ENCODE measurements at regions not wholly inside any gene's neighbourhood (a gene's known extent, or its start where the extent isn't known, plus 50 kb on each side); places are given as distances from the start of the nearest gene placed in this dataset.

DNA sequence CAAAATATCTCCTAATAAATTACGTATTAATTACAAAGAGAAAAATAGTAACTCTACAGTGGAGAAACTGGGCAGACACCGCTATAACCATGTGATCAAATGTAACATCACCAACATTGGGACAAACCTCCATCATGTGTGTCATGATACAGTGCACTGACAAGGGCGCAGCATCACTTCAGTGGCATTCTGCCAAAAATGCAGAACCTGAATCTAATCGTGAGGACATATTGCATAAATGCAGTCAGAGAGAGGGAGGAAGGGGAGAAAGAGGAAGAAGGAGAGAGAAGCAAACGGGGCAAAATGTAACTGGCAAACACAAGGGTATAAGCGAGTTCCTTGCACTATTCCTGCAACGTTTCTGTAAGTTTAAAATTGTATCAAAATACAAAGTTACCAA lies 74.2 kb upstream of the MARCHF10 start:
- no peak for DNase-seq (ENCODE audit: low spot score)

DNA sequence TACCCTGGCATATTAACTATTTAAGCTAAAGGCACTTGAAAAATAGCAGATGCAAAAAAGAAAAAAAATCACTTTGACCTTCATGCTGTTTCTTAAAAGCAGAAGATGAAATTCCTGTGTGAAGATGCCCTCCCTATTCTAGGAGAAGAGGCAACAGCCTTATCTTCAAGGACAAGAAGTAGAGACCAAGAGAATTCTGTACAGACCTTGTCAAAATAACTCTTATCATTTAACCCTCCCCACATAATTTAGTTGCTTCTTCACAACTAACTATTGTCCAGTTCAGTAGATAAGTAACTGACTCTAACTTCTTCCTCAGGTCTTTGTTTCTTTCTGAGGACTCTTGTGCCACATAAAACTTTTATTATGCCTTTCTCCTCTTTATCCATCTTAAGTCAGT lies 72.0 kb upstream of the MARCHF10 start:
- DNase-seq (ENCODE audit: low spot score): no peak

DNA sequence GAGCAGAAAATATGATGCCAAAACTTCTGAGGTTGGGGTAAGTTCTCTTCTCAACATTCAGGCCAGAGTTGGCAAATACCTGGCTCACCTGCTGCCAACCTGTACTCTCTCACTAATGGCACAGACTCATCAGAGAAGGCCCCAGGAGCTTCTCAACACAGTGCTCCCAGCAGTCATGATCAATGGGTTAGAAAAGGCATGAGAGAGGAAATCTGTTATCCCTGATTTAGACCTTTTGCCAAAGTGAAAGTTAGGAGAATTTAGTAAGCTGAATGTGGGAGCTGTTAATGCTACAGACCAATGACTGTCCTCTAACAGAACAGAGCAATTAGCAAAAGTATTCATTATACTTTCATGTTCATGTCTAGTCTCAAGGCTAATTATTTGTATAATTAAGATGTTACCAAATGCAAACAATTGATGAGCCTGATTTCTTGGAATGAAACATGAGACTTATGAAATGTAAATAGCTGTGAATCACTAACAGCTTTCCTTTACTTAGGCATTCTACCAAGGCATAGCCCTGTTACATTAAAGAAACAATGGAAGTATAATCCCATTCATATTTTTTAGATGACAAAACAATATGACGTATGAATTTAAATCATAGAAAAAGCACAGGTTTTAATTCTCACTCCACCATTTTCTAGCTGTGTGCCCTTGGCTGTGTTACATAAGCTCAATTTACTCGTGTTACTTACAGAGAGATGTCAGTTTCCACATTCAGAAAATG lies 68.7 kb upstream of the MARCHF10 start:
- DNase-seq (ENCODE audit: low spot score): no peak

DNA sequence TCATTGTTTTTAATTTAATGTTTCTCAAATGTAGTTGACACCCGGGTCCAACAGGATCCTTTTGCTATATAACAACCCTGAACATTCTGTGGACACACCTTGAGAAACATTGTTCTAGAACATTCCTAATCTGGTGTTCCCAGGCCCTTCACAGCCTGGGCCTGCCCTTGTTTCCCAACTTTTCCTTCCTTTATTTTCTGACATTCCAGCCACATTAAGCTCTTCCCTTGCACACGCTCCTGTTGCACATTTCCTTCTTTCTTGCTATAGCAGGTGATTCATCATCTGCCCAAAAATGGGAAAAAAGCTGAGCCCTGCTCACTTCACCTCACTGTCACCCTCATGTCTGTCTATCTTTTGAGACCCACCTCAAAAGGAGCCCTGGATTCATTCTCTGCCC lies 67.9 kb upstream of the MARCHF10 start:
- DNase-seq (ENCODE audit: low spot score): no peak

DNA sequence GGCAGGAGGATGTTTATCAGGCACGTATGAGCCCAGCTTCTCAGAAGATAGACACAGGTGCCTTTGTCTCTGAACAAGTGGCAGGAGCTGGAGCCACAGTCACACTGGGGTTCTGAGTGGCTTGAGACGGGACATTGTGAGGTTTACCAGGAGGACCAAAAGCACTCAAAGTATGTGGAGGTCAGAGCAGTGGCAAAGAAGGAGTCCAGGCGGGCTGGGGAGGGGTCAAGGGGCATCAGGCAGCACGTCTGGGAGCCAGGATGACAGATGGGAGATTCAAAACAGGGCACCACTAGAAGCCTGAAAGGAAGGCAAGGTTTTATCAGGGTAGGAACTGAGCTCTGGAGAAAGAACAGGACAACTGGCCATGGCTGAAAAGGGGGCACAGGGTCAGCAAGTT lies 67.2 kb upstream of the MARCHF10 start:
- DNase-seq (ENCODE audit: low spot score): no peak

DNA sequence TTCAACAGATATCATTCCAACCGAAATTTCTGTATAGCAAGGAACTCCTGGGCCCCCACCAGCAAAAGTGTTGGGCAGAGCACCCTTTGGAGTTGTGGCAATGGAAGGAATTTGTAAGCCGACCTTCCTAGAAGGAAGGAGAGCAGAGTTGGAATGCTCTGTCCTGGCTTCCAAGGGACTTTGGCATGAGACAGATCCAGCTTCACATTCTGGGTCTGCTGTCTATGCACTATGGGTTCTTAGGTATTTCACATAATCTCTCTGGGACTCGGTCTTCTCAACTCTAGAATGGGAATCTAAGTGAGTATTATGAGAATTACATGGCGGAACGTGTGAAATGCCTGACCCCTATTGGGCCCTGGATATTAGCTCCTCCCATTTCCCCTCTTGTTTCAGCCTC lies 63.2 kb upstream of the MARCHF10 start:
- DNase-seq (ENCODE audit: low spot score): no peak

DNA sequence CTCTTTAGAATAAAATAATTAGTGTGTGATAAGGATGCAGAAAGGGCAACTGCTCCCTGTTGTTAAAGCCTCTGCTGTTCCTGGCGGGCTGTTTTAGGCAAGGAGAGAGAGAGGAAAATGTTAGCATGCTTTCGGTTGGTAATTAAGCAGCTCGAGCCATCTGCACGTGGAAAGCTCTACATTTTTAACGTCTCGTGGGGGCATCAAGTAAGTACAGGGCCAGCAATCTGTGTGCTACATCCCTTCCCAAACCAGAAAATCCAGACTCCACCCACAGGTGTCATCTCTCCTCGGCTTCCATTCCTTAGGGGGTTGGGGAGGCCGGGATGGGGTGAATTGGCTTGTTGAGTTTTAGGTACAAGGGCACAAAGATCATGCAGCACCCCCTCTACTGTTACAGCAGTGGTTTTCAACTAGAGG lies 62.4 kb upstream of the MARCHF10 start:
- DNase-seq (ENCODE audit: low spot score): peak; percentile 52

DNA sequence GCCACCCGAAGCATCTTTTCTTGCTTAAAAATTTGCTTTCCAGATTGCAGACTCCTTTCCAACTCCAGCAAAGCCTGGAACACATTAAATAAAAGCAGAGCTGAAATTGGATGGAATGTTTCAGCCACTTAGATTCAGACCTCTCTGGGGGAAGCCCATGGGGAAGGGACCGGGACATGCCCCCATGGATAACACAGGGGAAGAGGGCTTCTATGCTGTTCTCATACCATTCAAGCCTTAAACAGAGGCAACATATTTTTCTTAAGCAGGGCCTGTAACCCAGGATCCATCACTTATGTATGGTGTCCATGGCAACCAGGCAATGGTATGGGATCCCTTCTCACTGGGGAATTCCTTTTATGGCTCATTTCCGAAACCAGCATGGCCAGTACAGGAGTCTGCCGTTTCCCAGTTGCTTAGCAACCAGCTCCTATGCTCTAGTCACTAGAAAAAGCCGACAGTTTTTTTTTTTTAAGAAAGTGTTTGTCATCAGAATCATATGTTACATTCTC lies 62.0 kb upstream of the MARCHF10 start:
- peak; percentile 91 for DNase-seq (ENCODE audit: low spot score)

DNA sequence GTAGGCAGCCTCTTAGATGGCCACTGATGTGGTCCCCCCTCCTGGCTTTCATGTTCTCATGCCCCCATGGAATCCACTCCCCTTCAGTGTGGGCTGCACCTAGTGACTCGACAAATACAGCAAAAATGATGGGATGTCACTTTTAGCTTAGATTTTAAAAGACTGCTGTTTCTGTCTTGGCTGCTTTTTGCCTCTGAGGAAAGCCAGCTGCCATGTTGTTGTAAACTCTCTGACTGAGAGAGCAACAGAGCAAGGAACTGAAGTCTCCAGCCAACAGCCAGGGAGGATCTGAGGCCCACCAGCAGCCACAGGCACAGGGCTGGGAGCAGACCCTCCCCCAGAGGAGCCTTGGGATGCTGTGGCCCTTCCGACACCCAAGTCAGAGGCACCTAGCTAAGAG lies 60.6 kb upstream of the MARCHF10 start:
- no peak for DNase-seq (ENCODE audit: low spot score)

DNA sequence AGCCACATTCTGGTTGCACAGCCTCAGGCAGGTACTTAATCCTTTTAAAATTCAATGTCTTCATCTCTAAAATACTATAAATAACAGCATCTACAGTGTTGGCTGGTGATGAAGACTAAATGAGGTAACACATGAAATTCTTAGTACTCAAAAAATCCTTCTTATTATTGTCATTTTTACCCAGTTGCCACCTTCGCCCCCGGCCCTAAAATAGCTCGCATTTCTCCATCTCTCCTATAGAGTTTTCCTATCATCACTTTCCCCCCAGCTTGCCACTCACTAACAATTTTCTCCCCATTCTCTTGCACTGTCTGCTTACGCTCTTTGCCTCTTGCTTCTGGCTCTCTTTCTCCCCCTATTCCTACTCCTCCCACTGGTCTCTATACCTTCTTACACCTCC lies 59.9 kb upstream of the MARCHF10 start:
- DNase-seq (ENCODE audit: low spot score): no peak

DNA sequence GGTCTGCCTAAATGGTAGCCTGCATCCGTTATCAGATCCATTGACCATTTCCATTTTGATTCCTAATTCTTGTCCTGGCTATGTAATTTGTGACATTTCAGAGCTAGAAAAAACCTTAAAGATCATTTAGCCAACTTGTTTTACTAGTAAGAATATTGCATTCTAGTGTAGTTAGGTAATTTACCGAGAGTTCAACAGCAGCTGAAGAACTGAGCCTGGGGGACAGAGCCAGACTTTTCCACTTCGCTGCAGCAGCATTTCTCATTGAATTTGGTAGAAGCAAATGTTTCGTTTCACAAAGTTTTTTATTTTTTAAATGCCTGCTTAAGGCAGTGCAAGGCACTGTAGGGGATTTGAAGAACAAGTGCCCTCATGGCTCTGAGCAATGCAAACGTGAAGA lies 59.2 kb upstream of the MARCHF10 start:
- DNase-seq (ENCODE audit: low spot score): no peak

DNA sequence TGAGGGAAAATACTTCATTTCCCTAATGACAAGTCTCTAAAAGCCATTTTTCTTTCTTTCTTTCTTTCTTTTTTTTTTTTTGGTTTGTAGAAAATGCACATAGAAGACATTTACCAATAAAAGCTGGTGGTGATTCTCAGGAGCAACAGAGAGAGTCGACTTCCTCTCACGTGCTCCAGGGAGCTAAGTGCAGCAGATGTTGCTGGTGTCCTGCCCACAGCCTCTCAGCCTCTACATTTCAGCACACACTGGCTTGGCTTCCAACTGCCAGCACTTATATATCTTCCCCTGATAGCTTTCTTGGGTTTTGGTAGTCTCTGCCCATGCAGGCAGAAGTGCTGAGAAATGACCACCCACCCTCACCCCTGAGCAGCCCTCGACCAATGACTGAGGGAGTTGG lies 58.4 kb upstream of the MARCHF10 start:
- no peak for DNase-seq (ENCODE audit: low spot score)

DNA sequence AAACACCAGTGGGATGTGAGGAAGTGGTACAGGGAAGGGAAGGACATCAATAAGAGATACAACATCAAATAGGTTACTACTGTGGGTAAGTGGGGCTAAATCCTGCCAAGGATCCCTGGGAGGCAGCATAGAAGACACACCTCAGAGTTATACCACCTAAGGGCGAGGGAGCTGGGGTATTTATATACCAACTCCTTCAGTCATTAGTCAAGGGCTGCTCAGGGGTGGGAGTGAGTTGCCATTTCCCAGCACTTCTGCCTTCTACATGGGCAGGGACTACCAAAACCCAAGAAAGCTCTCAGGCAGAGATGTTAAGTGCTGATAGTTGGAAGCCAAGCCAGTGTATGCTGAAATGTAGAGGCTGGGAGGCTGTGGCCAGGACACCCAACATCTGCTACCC lies 57.5 kb upstream of the MARCHF10 start:
- no peak for DNase-seq (ENCODE audit: low spot score)

DNA sequence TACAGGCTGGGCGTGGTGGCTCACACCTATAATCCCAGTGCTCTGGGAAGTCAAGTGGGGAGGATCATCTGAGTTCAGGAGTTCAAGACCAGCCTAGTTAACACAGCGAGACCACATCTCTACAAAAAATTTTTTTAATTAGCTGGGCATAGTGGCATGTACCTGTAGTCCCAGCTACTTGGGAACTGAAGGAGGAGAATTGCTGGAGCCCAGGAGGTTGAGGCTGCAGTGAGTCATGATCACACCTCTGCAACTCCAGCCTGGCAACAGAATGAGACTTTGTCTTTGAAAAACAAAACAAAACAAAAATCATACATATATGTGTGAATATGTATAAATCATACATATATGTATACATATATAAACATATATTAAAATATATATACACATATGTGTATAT lies 54.1 kb upstream of the MARCHF10 start:
- DNase-seq (ENCODE audit: low spot score): no peak

DNA sequence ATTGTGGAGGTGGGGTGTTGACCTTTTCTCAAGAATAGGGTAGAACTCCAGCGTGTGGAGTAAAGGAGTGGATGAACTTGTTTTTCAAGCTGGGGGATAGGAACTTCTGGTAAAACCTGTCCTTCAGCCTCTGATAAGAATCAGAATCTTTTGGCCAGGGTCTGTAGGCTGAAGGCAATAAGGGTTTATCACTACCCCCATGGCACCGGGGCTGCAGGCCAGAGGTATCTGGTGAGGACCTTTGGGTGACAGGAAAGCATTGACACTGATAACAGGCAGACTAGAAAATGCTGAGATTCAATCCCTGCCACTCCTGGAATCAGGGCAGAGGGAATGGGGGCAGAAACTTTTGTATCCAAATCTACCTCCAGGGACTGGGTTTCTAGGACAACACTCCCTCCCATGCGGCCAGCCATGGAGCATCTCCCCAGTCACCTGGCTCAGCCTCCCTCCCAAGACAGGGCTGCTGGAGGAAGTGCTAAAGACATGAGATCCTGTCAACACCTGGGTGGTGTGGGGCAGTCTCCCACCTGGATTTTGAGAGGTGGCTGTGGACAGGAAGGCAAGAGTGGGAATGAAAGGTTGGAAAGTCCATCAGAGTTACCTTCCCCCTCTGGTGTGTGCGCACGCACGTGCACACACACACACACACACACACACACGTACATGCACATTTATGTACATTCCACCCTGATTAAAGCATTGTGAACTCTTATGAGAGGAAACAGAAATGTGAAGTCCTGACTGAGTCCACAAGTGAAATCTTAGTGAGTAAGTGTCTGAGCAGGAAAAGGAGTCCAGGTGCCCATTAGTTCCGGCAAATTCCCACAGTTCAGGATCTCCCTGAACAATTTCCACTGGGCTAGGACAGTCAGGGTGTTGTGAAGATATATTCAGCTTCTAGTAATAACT lies 53.1 kb upstream of the MARCHF10 start:
- peak; percentile 18 for DNase-seq (ENCODE audit: low spot score)

DNA sequence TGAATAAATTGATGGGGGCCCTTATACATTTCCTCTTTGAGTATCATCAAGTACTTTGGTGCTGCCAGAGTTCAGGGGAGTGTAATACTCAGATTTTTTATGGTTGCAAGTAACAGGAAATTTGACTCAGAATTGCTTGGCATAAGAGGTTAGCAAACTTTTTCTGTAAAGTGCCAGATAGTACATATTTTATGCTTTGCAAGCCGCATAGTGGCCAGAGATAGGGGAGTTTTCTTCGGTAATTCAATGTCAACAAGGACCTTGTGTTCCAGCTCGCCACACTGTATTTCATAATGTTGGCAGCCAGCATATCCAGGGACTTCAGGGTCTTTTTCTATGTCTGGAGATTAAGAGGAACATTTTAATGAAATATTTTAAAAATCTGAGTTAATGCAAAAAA lies 51.0 kb upstream of the MARCHF10 start:
- no peak for DNase-seq (ENCODE audit: low spot score)

Measured in iPS-NIHi11 (cell line).